ENCODE measurements at regions not wholly inside any gene's neighbourhood (a gene's known extent, or its start where the extent isn't known, plus 50 kb on each side); places are given as distances from the start of the nearest gene placed in this dataset.

GRCh38 chr2:16185801-16186272 is 245.5 kb downstream of the MYCN start:
- no peaks in the 10 kb centered on the region for H3K9me3 ChIP-seq (ENCODE audit: insufficient read depth in 2 of 2, low read depth in 1 of 2, low read length in 1 of 2)
- H3K4ac ChIP-seq (replicated peaks; ENCODE audit: insufficient read length, low read depth, low read length), result no peak overlapping the region
- no peaks in the 10 kb centered on the region for H3K27me3 ChIP-seq (replicated peaks in 1 of 4; ENCODE audit: control insufficient read depth in 3 of 4, extremely low read depth in 1 of 4, insufficient read depth in 3 of 4, low read length in 3 of 4)
- H3K36me3 ChIP-seq (ENCODE audit: control insufficient read depth in 2 of 4, insufficient read depth in 4 of 4, low read length in 3 of 4), result no peaks in the 10 kb centered on the region
- WGBS, 2 experiments (ENCODE audit: extremely low coverage in 1 of 2, insufficient coverage in 1 of 2, insufficient read length in 1 of 2, insufficient replicate concordance in 2 of 2, low coverage in 1 of 2, low lambda C conversion rate in 2 of 2, missing lambda C conversion rate in 1 of 2), result 95% methylated on average over 11 of the region's 11 CpGs; no CpG with 5 or more reads in 1 of the 2 experiments
- H3K9ac ChIP-seq (replicated peaks in 1 of 4; ENCODE audit: extremely low read depth in 1 of 4, low read depth in 3 of 4, low read length in 3 of 4), result no peak overlapping the region
- FAIRE-seq (no peak), DNase-seq (ENCODE audit: low read depth in 1 of 2, low spot score in 2 of 2) (no peak)
- peak overlapping the region; percentile 70 for H4K91ac ChIP-seq (replicated peaks; ENCODE audit: insufficient read length, low read length)
- no peak overlapping the region for H3K27ac ChIP-seq (ENCODE audit: low read depth, low read length)
- CTCF ChIA-PET (ENCODE audit: partially characterized antibody), result interaction anchor here (0.7 to 1.2 kb wide), 5 partner anchors 11 to 202 kb away, joined by 3 read pairs; no protein-coding TSS in a partner anchor
- H3K23ac ChIP-seq (ENCODE audit: insufficient read length), result no peak overlapping the region
- no peak overlapping the region for H3K4me3 ChIP-seq (ENCODE audit: extremely low read depth in 1 of 4, insufficient read depth in 2 of 4, low read depth in 3 of 4, low read length in 4 of 4)
- POLR2A ChIA-PET (ENCODE audit: partially characterized antibody), result interaction anchor here (1.1 kb wide), 1 partner anchor 19 kb away, joined by 3 read pairs; no protein-coding TSS in a partner anchor
- no peak overlapping the region for H2BK120ac ChIP-seq (replicated peaks; ENCODE audit: low read depth, low read length)
- no peak overlapping the region; the same call in 1 of the 2 replicates for H3K18ac ChIP-seq (ENCODE audit: extremely low read depth, low read length)
- H4K8ac ChIP-seq (ENCODE audit: extremely low read depth, insufficient read depth, low read length), result no peak overlapping the region
- no peak overlapping the region for H2BK15ac ChIP-seq (ENCODE audit: low read length)
- H3K79me2 ChIP-seq (ENCODE audit: control insufficient read depth in 1 of 2, insufficient read depth in 2 of 2, low read length in 2 of 2), result no peaks in the 10 kb centered on the region
- H2BK5ac ChIP-seq (ENCODE audit: low read depth, low read length), result 0 out of 2 replicates have a peak overlapping the region, but pooled peaks have one; percentile 29
- H4K20me1 ChIP-seq (replicated peaks in 1 of 2; ENCODE audit: control insufficient read depth in 1 of 2, insufficient read depth in 2 of 2, low read length in 2 of 2), result no peaks in the 10 kb centered on the region
- H2BK12ac ChIP-seq (ENCODE audit: low read depth, low read length), result peak overlapping the region; percentile 29; the same call in 1 of the 2 replicates
- H3K4me2 ChIP-seq (ENCODE audit: insufficient read depth in 1 of 2, low read depth in 2 of 2, low read length in 2 of 2), result no peak overlapping the region
- peaks cover 0 to 6% (median 0%) of the 10 kb centered on the region in 4 experiments; a peak in 2 of 7 replicates for H3K4me1 ChIP-seq (replicated peaks in 1 of 4; ENCODE audit: control insufficient read depth in 3 of 4, insufficient read depth in 4 of 4, low read length in 3 of 4)
- H4K5ac ChIP-seq (ENCODE audit: insufficient read length, low read depth, low read length), result no peak overlapping the region
- H3K79me1 ChIP-seq (ENCODE audit: low read depth, low read length), result no peaks in the 10 kb centered on the region
- H2AK5ac ChIP-seq (ENCODE audit: low read depth, low read length), result no peak overlapping the region
- H2AFZ ChIP-seq (ENCODE audit: low read length), result no peak overlapping the region
- 0 out of 2 replicates have a peak overlapping the region, but pooled peaks have one; percentile 41 for H2BK20ac ChIP-seq (ENCODE audit: low read length)
- H3K14ac ChIP-seq (ENCODE audit: insufficient read length), result no peak overlapping the region
- no peak overlapping the region for H3K56ac ChIP-seq (replicated peaks; ENCODE audit: insufficient read length, low read depth, low read length)
- H3K23me2 ChIP-seq (ENCODE audit: low read depth, low read length), result no peaks in the 10 kb centered on the region
- TF ChIP-seq ZNF274 (IDR thresholded peaks at IDR 0.05; ENCODE audit: borderline replicate concordance, extremely low read depth, low read length), result no peak
- no peak for TF ChIP-seq CTBP2 (IDR thresholded peaks at IDR 0.05; ENCODE audit: borderline replicate concordance, insufficient read depth, insufficient read length, low read length)
- TF ChIP-seq BRCA1 (IDR thresholded peaks at IDR 0.05; ENCODE audit: low read depth, low read length), result no peak
- TF ChIP-seq SP1 (IDR thresholded peaks at IDR 0.05; ENCODE audit: low read depth, low read length), result no peak
- TF ChIP-seq SAP30 (IDR thresholded peaks at IDR 0.05; ENCODE audit: insufficient read depth, insufficient replicate concordance, low read length), result no peak
- TF ChIP-seq ASH2L (IDR thresholded peaks at IDR 0.05; ENCODE audit: low read length), result no peak
- no peak for TF ChIP-seq SIX5 (IDR thresholded peaks at IDR 0.05; ENCODE audit: low read depth, low read length)
- TF ChIP-seq PHF8 (conservative IDR thresholded peaks at IDR 0.05; ENCODE audit: low read depth, low read length), result no peak
- no peak for TF ChIP-seq HDAC6 (IDR thresholded peaks at IDR 0.05; ENCODE audit: low read depth, low read length)
- TF ChIP-seq CHD2 (IDR thresholded peaks at IDR 0.05; ENCODE audit: low read length), result no peak
- no peak for TF ChIP-seq MAX (IDR thresholded peaks at IDR 0.05)
- TF ChIP-seq EP300 (IDR thresholded peaks at IDR 0.05; ENCODE audit: borderline replicate concordance in 1 of 2, low read depth in 2 of 2, low read length in 2 of 2), result no peak
- TF ChIP-seq TBP (IDR thresholded peaks at IDR 0.05; ENCODE audit: low read depth, low read length), result no peak
- TF ChIP-seq KDM4A (IDR thresholded peaks at IDR 0.05; ENCODE audit: low read depth, low read length, severe bottlenecking), result no peak

Measured in H1 (cell line).